ENCODE measurements at regions not wholly inside any gene's neighbourhood (a gene's known extent, or its start where the extent isn't known, plus 50 kb on each side); places are given as distances from the start of the nearest gene placed in this dataset.

GRCh38 chr6:113397236-113397635, 459.9 kb upstream of the MARCKS start:
- H3K4me3 ChIP-seq (ENCODE audit: low read depth, low read length): no peak overlapping the region
- H3K4me2 ChIP-seq (ENCODE audit: low read length): no peak overlapping the region
- no peak for TF ChIP-seq CTCF (IDR thresholded peaks at IDR 0.05)
- no peak overlapping the region for H3K27ac ChIP-seq
- no peak overlapping the region for H2AFZ ChIP-seq
- no peaks in the 10 kb centered on the region for H3K4me1 ChIP-seq
- H3K9ac ChIP-seq: no peak overlapping the region
- no peaks in the 10 kb centered on the region for H3K36me3 ChIP-seq (ENCODE audit: control insufficient read depth, insufficient read depth, low read length)
- no peaks in the 10 kb centered on the region for H3K9me3 ChIP-seq (ENCODE audit: control insufficient read depth, low read length)
- H3K27me3 ChIP-seq (ENCODE audit: control insufficient read depth, insufficient read depth, low read length): no peaks in the 10 kb centered on the region
- H3K79me2 ChIP-seq: no peaks in the 10 kb centered on the region

- Histone ChIP-seq H3K4me1 (no peaks in the 10 kb centered on the region), H3K9ac (no peak overlapping the region), H3K4me2 (ENCODE audit: low read length) (no peak overlapping the region), H3K9me3 (ENCODE audit: control insufficient read depth, low read length) (no peaks in the 10 kb centered on the region), H3K27me3 (ENCODE audit: control insufficient read depth, insufficient read depth, low read length) (no peaks in the 10 kb centered on the region), H3K36me3 (ENCODE audit: control insufficient read depth, insufficient read depth, low read length) (no peaks in the 10 kb centered on the region), H3K79me2 (no peaks in the 10 kb centered on the region), H3K4me3 (ENCODE audit: low read depth, low read length) (no peak overlapping the region), H3K27ac (no peak overlapping the region), H2AFZ (no peak overlapping the region)
- TF ChIP-seq CTCF (IDR thresholded peaks at IDR 0.05): no peak
Measured at GRCh38 chr6:113401231-113401630, 455.9 kb upstream of the MARCKS start.

GRCh38 chr6:113402544-113402943, 454.6 kb upstream of the MARCKS start:
- Histone ChIP-seq H3K4me2 (ENCODE audit: low read length) (no peak overlapping the region), H2AFZ (no peak overlapping the region), H3K9ac (no peak overlapping the region), H3K79me2 (no peaks in the 10 kb centered on the region), H3K27me3 (ENCODE audit: control insufficient read depth, insufficient read depth, low read length) (no peaks in the 10 kb centered on the region), H3K36me3 (ENCODE audit: control insufficient read depth, insufficient read depth, low read length) (no peaks in the 10 kb centered on the region), H3K27ac (no peak overlapping the region), H3K4me1 (no peaks in the 10 kb centered on the region), H3K9me3 (ENCODE audit: control insufficient read depth, low read length) (no peaks in the 10 kb centered on the region), H3K4me3 (ENCODE audit: low read depth, low read length) (no peak overlapping the region)
- no peak for TF ChIP-seq CTCF (IDR thresholded peaks at IDR 0.05)

GRCh38 chr6:113403966-113404595, 453.1 kb upstream of the MARCKS start:
- Histone ChIP-seq H3K9me3 (ENCODE audit: control insufficient read depth, low read length) (no peaks in the 10 kb centered on the region), H3K9ac (no peak overlapping the region), H3K79me2 (no peaks in the 10 kb centered on the region), H3K4me1 (no peaks in the 10 kb centered on the region), H3K4me2 (ENCODE audit: low read length) (no peak overlapping the region), H3K36me3 (ENCODE audit: control insufficient read depth, insufficient read depth, low read length) (no peaks in the 10 kb centered on the region), H3K4me3 (ENCODE audit: low read depth, low read length) (no peak overlapping the region), H3K27ac (no peak overlapping the region), H3K27me3 (ENCODE audit: control insufficient read depth, insufficient read depth, low read length) (no peaks in the 10 kb centered on the region), H2AFZ (no peak overlapping the region)
- no peak for TF ChIP-seq CTCF (IDR thresholded peaks at IDR 0.05)

- H3K9me3 ChIP-seq (ENCODE audit: control insufficient read depth, low read length): no peaks in the 10 kb centered on the region
- H3K4me3 ChIP-seq (ENCODE audit: low read depth, low read length): no peak overlapping the region
- H3K27ac ChIP-seq: no peak overlapping the region
- no peaks in the 10 kb centered on the region for H3K27me3 ChIP-seq (ENCODE audit: control insufficient read depth, insufficient read depth, low read length)
- H3K4me2 ChIP-seq (ENCODE audit: low read length): no peak overlapping the region
- H3K79me2 ChIP-seq: no peaks in the 10 kb centered on the region
- no peak overlapping the region for H3K9ac ChIP-seq
- no peak for TF ChIP-seq CTCF (IDR thresholded peaks at IDR 0.05)
- no peaks in the 10 kb centered on the region for H3K4me1 ChIP-seq
- H3K36me3 ChIP-seq (ENCODE audit: control insufficient read depth, insufficient read depth, low read length): no peaks in the 10 kb centered on the region
- no peak overlapping the region for H2AFZ ChIP-seq
Measured at GRCh38 chr6:113405326-113406047, 451.7 kb upstream of the MARCKS start.
